Right lobe of liver (tissue), 6 donors: ENCODE measurements at regions not wholly inside any gene's neighbourhood (a gene's known extent, or its start where the extent isn't known, plus 50 kb on each side); places are given as distances from the start of the nearest gene placed in this dataset.

Experiments
- ATAC-seq, 4 donors: fragments of 200-7000 bp; cut with Tn5 transposase; one replicate each; pipeline ENCODE4 v1.9.1; 2020; ENCODE audit warnings: mild to moderate bottlenecking in 4 of 4, moderate library complexity in 4 of 4
- DNase-seq, 3 donors: peaks; one replicate each; pipeline ENCODE4 v3.0.0-alpha.2; 2020
- H3K27ac ChIP-seq, 3 donors: fragments of 200-600 bp; one replicate each; pipeline ENCODE4 v1.8.0; 2022
- H3K27me3 ChIP-seq, 2 donors: fragments of 200-600 bp; one replicate each; pipeline ENCODE4 v1.8.0; 2022
- H3K36me3 ChIP-seq, 4 donors: fragments of 200-600 bp; sonication (generic) in 1 of 4; one replicate each; pipeline versions ENCODE4 v1.5.1 to v1.8.0; 2017 to 2022; ENCODE audit warnings: control low read depth in 1 of 4
- H3K4me1 ChIP-seq, 4 donors: fragments of 200-600 bp; sonication (generic) in 1 of 4; one replicate each; pipeline versions ENCODE4 v1.5.1 to v1.8.0; 2017 to 2022; ENCODE audit warnings: control low read depth in 1 of 4
- H3K4me3 ChIP-seq, 3 donors: fragments of 200-600 bp; one replicate each; pipeline ENCODE4 v1.8.0; 2022
- H3K9me3 ChIP-seq, 4 donors: fragments of 200-600 bp; sonication (generic) in 1 of 4; one replicate each; pipeline versions ENCODE4 v1.5.1 to v1.8.0; 2017 to 2022; ENCODE audit warnings: control low read depth in 1 of 4
- POLR2A ChIP-seq: fragments of 450-650 bp; IDR thresholded peaks from one replicate; pipeline ENCODE4 v1.6.1; 2017; ENCODE audit warnings: antibody characterized with exemption, mild to moderate bottlenecking
- WGBS: methylation state at CpG from one replicate; pipeline ENCODE4 v1.1.6; 2018; ENCODE audit warnings: low coverage, low lambda C conversion rate; ENCODE audit not compliant: insufficient coverage; ENCODE audit errors: missing lambda C conversion rate; 5-methylcytosine and 5-hydroxymethylcytosine counted together
- intact Hi-C, 2 donors: fragments of 100-400 bp; cut with DNase I; formaldehyde crosslinking; loops; one replicate each; pipeline versions ENCODE4 v1.11.2 to v1.14.1; 2022
- TF ChIP-seq, protein P1 (sequence below), 4 donors: fragments of 200-600 bp in 3 of 4; fragments of 450-650 bp in 1 of 4; IDR thresholded peaks; one replicate each; pipeline versions ENCODE4 v1.5.1 to v1.8.0; 2016 to 2022; ENCODE audit warnings: antibody characterized with exemption in 4 of 4, mild to moderate bottlenecking in 2 of 4
- donor health status: DM: no; HTN: yes; CAD: no.
- donor health status: DM: no; HTN: no; CAD: no.
- donor health status: DM: no; HTN: no; CAD: no.
- donor health status: DM: no; HTN: yes; CAD: no.
- donor health status: DM: no; HTN: yes; CAD: no.

DNA sequence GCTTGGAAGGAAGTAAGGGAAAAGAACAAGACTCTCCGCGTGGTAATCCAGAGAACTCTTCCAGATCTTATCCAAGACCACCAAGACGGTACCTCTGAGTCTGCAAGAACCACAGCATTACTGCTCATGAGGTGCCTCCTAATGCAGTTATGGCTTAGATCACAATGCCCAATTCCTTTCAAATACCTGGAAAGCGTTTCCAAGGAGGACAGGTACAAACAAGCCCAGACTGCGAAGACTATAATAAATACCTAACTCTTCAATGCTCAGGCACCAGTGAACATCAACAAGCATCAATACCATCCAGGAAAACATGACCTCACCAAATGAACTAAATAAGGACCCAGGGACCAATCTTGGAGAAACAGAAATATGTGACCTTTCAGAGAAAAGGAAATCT, 325.5 kb downstream of the CWC27 start:
- intact Hi-C loops, result no loop called here
- TF ChIP-seq, protein P1, sequence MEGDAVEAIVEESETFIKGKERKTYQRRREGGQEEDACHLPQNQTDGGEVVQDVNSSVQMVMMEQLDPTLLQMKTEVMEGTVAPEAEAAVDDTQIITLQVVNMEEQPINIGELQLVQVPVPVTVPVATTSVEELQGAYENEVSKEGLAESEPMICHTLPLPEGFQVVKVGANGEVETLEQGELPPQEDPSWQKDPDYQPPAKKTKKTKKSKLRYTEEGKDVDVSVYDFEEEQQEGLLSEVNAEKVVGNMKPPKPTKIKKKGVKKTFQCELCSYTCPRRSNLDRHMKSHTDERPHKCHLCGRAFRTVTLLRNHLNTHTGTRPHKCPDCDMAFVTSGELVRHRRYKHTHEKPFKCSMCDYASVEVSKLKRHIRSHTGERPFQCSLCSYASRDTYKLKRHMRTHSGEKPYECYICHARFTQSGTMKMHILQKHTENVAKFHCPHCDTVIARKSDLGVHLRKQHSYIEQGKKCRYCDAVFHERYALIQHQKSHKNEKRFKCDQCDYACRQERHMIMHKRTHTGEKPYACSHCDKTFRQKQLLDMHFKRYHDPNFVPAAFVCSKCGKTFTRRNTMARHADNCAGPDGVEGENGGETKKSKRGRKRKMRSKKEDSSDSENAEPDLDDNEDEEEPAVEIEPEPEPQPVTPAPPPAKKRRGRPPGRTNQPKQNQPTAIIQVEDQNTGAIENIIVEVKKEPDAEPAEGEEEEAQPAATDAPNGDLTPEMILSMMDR (IDR thresholded peaks at IDR 0.05), result no peak
- TF ChIP-seq POLR2A, result no peak
- H3K4me3 ChIP-seq, result no peak overlapping the region
- H3K4me1 ChIP-seq, result no peaks in the 10 kb centered on the region
- 73% methylated on average over 5 of the region's 5 CpGs for WGBS
- ATAC-seq (no peak), DNase-seq (no peak)
- H3K27me3 ChIP-seq, result no peaks in the 10 kb centered on the region
- H3K9me3 ChIP-seq, result no peaks in the 10 kb centered on the region
- no peak overlapping the region for H3K27ac ChIP-seq
- no peaks in the 10 kb centered on the region for H3K36me3 ChIP-seq

DNA sequence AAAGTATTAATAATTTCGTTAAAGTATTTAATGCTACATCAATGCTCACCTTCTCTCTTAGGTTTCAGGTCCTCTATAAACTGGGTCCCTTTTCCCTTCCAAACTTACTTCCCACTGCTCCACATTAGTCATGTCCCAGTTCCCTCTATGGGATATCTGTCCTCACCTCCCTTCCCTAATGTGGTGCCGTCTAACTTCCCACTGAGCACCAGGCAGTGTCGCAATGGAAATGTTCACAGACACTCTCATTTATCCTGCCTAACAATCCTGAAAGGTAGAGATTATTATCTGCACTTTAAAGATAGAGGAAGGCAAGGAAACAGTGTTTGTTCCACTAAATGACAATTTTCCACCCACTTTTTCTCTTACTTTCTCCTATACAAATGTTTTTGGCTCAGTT, 329.7 kb downstream of the CWC27 start:
- Histone ChIP-seq H3K4me1 (peaks cover 0 to 4% (median under 1%) of the 10 kb centered on the region in 4 donors), H3K27me3 (no peaks in the 10 kb centered on the region), H3K9me3 (no peaks in the 10 kb centered on the region), H3K36me3 (no peaks in the 10 kb centered on the region), H3K27ac (no peak overlapping the region), H3K4me3 (no peak overlapping the region)
- TF ChIP-seq, protein P1 (IDR thresholded peaks at IDR 0.05), result no peak
- TF ChIP-seq POLR2A, result no peak
- no peak for DNase-seq
- 52% methylated on average over 3 of the region's 3 CpGs for WGBS
- intact Hi-C loops, result no loop called here
- no peak for ATAC-seq
